Amygdala (tissue), 56 donors: ENCODE measurements at regions not wholly inside any gene's neighbourhood (a gene's known extent, or its start where the extent isn't known, plus 50 kb on each side); places are given as distances from the start of the nearest gene placed in this dataset.
A peak's percentile ranks its signal among the peaks of the same experiment; 100 is the strongest.
"Not testable (repeated sequence)": the region's sequence is repeated elsewhere in the genome, so short reads cannot be mapped to it uniquely, and the experiment has no call there.

Experiments used
- DNase-seq, 56 donors: peaks; one replicate each; lab custom pipeline; 2025; lab: John Stamatoyannopoulos, UW

- DNase-seq: no peak
Observed at GRCh38 chr6:11891547-11891946, 112.9 kb upstream of the ADTRP start.

GRCh38 chr6:11890849-11891248 lies 112.2 kb upstream of the ADTRP start:
- DNase-seq: no peak

- DNase-seq: no peak
Observed at GRCh38 chr6:11890209-11890608, 111.6 kb upstream of the ADTRP start.

GRCh38 chr6:11889572-11889971 lies 111.0 kb upstream of the ADTRP start:
- no peak for DNase-seq

- no peak for DNase-seq
Observed at GRCh38 chr6:11888727-11889126, 110.1 kb upstream of the ADTRP start.

GRCh38 chr6:11885159-11885558 lies 106.6 kb upstream of the ADTRP start:
- DNase-seq: no peak

- DNase-seq: not testable (repeated sequence)
Observed at GRCh38 chr6:11883471-11883870, 104.9 kb upstream of the ADTRP start.

GRCh38 chr6:11880156-11880555 lies 101.6 kb upstream of the ADTRP start:
- DNase-seq: not testable (repeated sequence)

GRCh38 chr6:11878735-11879134 lies 100.1 kb upstream of the ADTRP start:
- no peak for DNase-seq

GRCh38 chr6:11878029-11878428 lies 99.4 kb upstream of the ADTRP start:
- DNase-seq: no peak

- no peak for DNase-seq
Observed at GRCh38 chr6:11876934-11877433, 98.4 kb upstream of the ADTRP start.

GRCh38 chr6:11875325-11876109 lies 96.9 kb upstream of the ADTRP start:
- no peak for DNase-seq

GRCh38 chr6:11869672-11870340 lies 91.2 kb upstream of the ADTRP start:
- DNase-seq: peak in 3 of 56 donors; percentile 3 to 11 (median 8)

GRCh38 chr6:11868392-11868791 lies 89.8 kb upstream of the ADTRP start:
- no peak for DNase-seq

GRCh38 chr6:11865680-11866300 lies 87.2 kb upstream of the ADTRP start:
- DNase-seq: no peak

- DNase-seq: no peak
Observed at GRCh38 chr6:11858439-11858838, 79.8 kb upstream of the ADTRP start.

GRCh38 chr6:11855743-11856142 lies 77.1 kb upstream of the ADTRP start:
- DNase-seq: no peak

GRCh38 chr6:11854408-11855165 lies 76.0 kb upstream of the ADTRP start:
- no peak for DNase-seq

GRCh38 chr6:11853678-11854407 lies 75.2 kb upstream of the ADTRP start:
- DNase-seq: no peak

- DNase-seq: peak in 2 of 56 donors; percentile 3 to 13
Observed at GRCh38 chr6:11852061-11852651, 73.6 kb upstream of the ADTRP start.
